ENCODE measurements at regions not wholly inside any gene's neighbourhood (a gene's known extent, or its start where the extent isn't known, plus 50 kb on each side); places are given as distances from the start of the nearest gene placed in this dataset.

DNA sequence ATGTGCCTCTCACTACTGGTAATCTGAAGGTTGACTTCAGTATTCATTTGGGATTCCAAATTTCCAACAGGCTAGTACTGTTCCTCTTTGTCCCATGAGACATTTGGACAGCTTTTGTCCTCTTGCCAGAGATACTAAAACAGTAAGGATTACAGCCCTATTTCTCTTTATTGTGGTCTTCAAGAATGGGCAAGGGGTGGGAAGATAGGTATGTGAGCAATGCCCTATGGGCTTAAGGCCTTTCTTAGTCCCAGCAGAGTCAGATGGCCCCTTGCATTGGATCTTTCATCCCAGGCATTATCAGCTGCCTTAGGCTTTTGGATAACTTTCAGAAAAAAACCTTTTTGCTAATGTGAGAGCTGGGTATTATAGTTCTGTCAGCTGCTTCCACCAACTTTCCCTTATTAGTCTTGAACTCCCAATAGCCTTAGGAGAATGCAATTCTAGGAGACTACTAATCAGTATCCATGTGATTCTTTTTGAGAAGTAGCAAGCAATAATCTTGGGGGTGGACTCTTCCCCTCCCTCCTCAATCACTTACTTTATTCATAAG is 361.1 kb upstream of the NUDT12 start:
- Histone ChIP-seq H3K9me3 (peaks cover 0 to 4% (median 0%) of the 10 kb centered on the region in 11 donors), H3K4me1 (no peaks in the 10 kb centered on the region), H3K27ac (no peak overlapping the region), H3K27me3 (no peaks in the 10 kb centered on the region), H3K36me3 (no peaks in the 10 kb centered on the region), H3K4me3 (no peak overlapping the region)
- no peak for ATAC-seq
- intact Hi-C loops (cut with DNase I), result no loop called here
- TF ChIP-seq, protein P1, sequence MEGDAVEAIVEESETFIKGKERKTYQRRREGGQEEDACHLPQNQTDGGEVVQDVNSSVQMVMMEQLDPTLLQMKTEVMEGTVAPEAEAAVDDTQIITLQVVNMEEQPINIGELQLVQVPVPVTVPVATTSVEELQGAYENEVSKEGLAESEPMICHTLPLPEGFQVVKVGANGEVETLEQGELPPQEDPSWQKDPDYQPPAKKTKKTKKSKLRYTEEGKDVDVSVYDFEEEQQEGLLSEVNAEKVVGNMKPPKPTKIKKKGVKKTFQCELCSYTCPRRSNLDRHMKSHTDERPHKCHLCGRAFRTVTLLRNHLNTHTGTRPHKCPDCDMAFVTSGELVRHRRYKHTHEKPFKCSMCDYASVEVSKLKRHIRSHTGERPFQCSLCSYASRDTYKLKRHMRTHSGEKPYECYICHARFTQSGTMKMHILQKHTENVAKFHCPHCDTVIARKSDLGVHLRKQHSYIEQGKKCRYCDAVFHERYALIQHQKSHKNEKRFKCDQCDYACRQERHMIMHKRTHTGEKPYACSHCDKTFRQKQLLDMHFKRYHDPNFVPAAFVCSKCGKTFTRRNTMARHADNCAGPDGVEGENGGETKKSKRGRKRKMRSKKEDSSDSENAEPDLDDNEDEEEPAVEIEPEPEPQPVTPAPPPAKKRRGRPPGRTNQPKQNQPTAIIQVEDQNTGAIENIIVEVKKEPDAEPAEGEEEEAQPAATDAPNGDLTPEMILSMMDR (IDR thresholded peaks at IDR 0.05), result no peak
- no peak for DNase-seq

DNA sequence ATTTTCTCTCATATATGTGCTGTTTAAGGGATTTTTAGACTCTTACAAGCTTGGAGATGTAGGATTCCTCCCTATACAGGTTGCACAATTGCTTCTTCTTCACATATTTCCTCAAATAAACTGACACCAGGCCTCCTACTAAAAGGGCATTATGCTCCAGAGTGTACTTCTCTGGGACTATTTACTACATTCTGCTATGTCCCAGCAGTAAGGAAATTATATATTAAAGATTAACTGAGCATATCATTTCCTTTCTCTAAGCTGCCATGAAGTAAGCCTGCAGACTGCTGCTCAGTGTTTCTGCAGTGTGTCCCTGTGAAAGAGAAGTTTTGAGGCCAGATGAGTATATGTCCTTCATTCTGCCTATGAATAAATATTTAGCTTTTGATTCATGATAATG is 356.9 kb upstream of the NUDT12 start:
- DNase-seq (no peak), ATAC-seq (no peak)
- Histone ChIP-seq H3K27me3 (no peaks in the 10 kb centered on the region), H3K4me3 (no peak overlapping the region), H3K9me3 (no peaks in the 10 kb centered on the region), H3K4me1 (no peaks in the 10 kb centered on the region), H3K27ac (no peak overlapping the region), H3K36me3 (no peaks in the 10 kb centered on the region)
- intact Hi-C loops (cut with DNase I), result no loop called here
- TF ChIP-seq, protein P1 (IDR thresholded peaks at IDR 0.05), result no peak

DNA sequence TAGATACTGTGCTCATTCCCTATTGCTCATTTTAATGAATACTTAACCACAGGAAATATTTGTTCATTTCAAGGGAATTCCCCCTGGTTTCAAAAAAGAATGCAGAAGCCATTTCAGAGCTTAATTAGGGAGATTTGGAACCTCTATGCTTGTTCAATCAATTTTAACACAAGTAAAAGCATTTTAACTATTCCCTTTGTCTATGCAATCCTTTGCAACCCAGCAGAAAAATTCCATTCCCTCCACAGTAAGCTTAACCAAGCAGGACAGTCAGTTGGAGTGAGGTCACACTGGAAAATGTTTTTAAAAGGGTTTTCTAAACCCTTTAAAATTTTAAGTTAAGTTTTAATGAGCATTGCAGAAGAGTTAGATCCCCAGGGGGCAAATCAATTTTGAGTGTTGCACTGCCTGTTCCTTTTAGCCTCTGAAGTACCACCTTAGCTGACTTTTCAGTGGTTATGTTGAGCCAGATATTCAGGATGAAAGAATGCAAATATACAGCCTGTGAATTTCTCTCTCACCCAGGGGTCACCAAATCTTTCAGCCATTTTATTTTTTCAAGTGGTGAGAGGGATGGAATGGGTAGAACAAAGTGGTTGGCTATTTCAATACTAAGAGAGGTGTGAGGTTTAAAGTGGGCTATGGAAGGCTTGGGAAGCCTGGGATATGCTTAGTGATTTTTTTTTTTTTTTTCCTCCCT is 356.2 kb upstream of the NUDT12 start:
- H3K36me3 ChIP-seq, result no peaks in the 10 kb centered on the region
- no peaks in the 10 kb centered on the region for H3K27me3 ChIP-seq
- H3K4me3 ChIP-seq, result no peak overlapping the region
- ATAC-seq (no peak), DNase-seq (no peak)
- H3K4me1 ChIP-seq, result no peaks in the 10 kb centered on the region
- no peak overlapping the region for H3K27ac ChIP-seq
- TF ChIP-seq, protein P1 (IDR thresholded peaks at IDR 0.05), result no peak
- intact Hi-C loops (cut with DNase I), result no loop called here
- H3K9me3 ChIP-seq, result no peaks in the 10 kb centered on the region

DNA sequence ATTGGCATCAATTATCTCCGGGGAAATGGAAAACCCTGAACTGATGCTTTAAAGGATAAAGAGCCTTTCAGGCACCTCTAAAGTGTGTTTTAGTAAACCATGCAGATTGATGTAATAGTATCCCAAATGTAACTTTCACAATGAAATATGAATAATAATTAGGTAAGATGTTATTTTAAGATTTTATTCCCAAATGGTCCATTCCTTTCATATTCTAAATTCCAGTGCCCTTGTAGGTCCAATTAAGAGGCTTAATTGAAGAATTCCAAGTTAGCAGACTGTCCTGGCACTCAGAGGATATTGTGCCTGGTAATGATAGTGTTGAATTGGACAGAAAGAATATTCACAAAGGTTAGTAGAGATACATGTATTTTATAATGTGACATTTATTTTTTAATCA is 352.5 kb upstream of the NUDT12 start:
- TF ChIP-seq, protein P1 (IDR thresholded peaks at IDR 0.05), result no peak
- DNase-seq (no peak), ATAC-seq (no peak)
- intact Hi-C loops (cut with DNase I), result no loop called here
- Histone ChIP-seq H3K4me1 (no peaks in the 10 kb centered on the region), H3K36me3 (no peaks in the 10 kb centered on the region), H3K27me3 (no peaks in the 10 kb centered on the region), H3K9me3 (no peaks in the 10 kb centered on the region), H3K4me3 (no peak overlapping the region), H3K27ac (no peak overlapping the region)
- 90% methylated on average over 1 of the region's 1 CpG for WGBS, 2 donors
